ENCODE measurements at regions not wholly inside any gene's neighbourhood (a gene's known extent, or its start where the extent isn't known, plus 50 kb on each side); places are given as distances from the start of the nearest gene placed in this dataset.

- DNase-seq: no peak
Observed at GRCh38 chr15:95957861-95958260, 372.6 kb upstream of the NR2F2 start.

GRCh38 chr15:95958382-95958781 is 372.1 kb upstream of the NR2F2 start:
- DNase-seq: no peak

- DNase-seq: no peak
Observed at GRCh38 chr15:95968856-95969255, 361.6 kb upstream of the NR2F2 start.

- no peak for DNase-seq
Observed at GRCh38 chr15:95970326-95970725, 360.2 kb upstream of the NR2F2 start.

- DNase-seq: no peak
Observed at GRCh38 chr15:95972041-95972553, 358.4 kb upstream of the NR2F2 start.

GRCh38 chr15:95972812-95973211 is 357.7 kb upstream of the NR2F2 start:
- DNase-seq: no peak

GRCh38 chr15:95973566-95974256 is 356.8 kb upstream of the NR2F2 start:
- DNase-seq: no peak

GRCh38 chr15:95975212-95975611 is 355.3 kb upstream of the NR2F2 start:
- no peak for DNase-seq

GRCh38 chr15:95979286-95979685 is 351.2 kb upstream of the NR2F2 start:
- no peak for DNase-seq

GRCh38 chr15:95981209-95981608 is 349.3 kb upstream of the NR2F2 start:
- DNase-seq: no peak

- no peak for DNase-seq
Observed at GRCh38 chr15:95987299-95987698, 343.2 kb upstream of the NR2F2 start.

GRCh38 chr15:95987886-95988573 is 342.5 kb upstream of the NR2F2 start:
- DNase-seq: no peak

- no peak for DNase-seq
Observed at GRCh38 chr15:95988574-95988887, 342.0 kb upstream of the NR2F2 start.

- no peak for DNase-seq
Observed at GRCh38 chr15:95989392-95989791, 341.1 kb upstream of the NR2F2 start.

- no peak for DNase-seq
Observed at GRCh38 chr15:95990833-95991232, 339.7 kb upstream of the NR2F2 start.

GRCh38 chr15:95994418-95994817 is 336.1 kb upstream of the NR2F2 start:
- no peak for DNase-seq

- DNase-seq: no peak
Observed at GRCh38 chr15:95995375-95996168, 334.9 kb upstream of the NR2F2 start.

GRCh38 chr15:95996494-95996893 is 334.0 kb upstream of the NR2F2 start:
- DNase-seq: no peak

GRCh38 chr15:95998935-95999334 is 331.6 kb upstream of the NR2F2 start:
- no peak for DNase-seq

GRCh38 chr15:96002890-96003859 is 327.3 kb upstream of the NR2F2 start:
- no peak for DNase-seq

- no peak for DNase-seq
Observed at GRCh38 chr15:96005906-96006305, 324.6 kb upstream of the NR2F2 start.

- DNase-seq: no peak
Observed at GRCh38 chr15:96011136-96011535, 319.4 kb upstream of the NR2F2 start.

- DNase-seq: no peak
Observed at GRCh38 chr15:96014939-96015338, 315.6 kb upstream of the NR2F2 start.

Measured in T-helper 9 cell (primary cell).